ENCODE measurements at regions not wholly inside any gene's neighbourhood (a gene's known extent, or its start where the extent isn't known, plus 50 kb on each side); places are given as distances from the start of the nearest gene placed in this dataset.

DNA sequence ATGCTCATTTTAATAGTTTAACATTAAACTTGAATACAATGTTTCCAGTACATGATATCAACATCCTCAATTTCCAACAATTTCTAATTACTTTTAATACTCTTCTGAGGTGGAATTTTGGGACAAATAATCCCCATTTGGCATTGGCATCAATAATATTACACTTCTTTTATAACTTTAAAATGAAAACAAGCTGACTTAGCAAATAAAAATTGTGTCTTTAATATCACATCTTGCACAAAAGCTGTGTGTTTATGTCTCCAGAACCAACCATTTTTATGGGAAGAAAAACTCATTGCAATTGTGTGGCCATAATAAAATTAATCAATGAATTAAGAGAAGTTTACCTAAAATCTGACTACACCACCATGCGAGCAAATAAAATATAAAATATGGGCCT lies 2552.6 kb downstream of the PCDH7 start:
- no peak for DNase-seq

DNA sequence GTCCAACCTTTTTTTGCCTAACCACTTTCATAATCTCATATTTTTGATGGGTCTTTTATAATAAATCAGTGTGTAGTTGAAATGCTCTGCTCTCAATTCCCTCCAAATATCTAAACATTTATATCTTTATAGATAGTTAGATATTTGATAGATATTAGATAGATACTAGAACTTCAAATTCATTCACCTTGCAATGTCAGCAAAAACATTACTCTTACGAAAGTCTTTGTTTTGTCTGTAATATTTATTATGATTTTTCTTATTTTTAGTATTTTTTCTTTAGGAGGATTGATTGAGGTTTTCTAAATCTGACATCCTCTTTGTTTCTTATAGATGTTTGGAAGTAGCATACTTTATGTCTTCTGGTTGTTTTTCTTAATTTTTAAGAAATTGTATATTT lies 2563.6 kb downstream of the PCDH7 start:
- no peak for DNase-seq

DNA sequence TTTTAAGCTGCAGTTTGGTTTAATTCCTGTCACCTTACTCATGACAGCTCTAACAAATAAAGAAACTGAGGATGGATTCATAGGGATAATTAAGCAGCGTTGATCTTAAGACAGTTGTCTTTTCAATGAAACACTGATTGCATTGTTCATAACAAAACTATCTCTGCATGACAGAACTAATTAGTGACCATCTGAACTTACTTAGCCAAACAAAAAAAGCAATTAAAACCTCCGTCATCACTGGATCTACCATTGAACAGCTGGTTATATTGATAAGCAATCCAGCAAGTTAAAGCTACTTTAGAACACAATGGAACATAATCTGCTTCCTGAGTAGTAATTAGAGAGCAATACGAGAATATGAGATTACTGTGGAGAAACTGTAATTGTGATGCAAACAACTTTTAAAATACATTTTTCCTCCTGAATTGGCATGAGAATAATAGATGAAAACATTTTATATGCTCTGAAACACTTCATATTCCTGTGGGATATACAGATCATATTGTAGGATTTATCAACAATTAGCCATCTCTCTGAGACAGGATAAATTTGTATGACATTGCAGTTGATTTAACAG lies 2576.8 kb downstream of the PCDH7 start:
- no peak for DNase-seq

DNA sequence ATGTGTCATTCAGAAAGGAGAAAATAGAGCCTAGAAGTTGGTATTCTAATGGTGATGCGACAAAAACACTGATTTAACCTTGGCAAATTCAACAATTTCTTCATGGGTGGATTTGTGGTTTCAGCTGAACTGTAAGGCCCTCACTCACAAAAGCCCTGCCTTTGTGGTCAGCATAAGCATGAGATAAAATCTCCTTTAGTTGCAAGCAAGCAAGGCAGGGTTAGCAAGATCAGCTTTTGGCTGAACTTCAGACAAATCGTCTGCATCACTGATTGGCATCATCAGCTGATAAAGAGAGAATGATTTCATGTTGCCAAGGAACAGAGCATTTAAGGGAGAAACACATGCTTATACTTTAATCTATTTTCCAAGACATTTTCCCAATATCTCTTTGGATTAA lies 2582.2 kb downstream of the PCDH7 start:
- no peak for DNase-seq

DNA sequence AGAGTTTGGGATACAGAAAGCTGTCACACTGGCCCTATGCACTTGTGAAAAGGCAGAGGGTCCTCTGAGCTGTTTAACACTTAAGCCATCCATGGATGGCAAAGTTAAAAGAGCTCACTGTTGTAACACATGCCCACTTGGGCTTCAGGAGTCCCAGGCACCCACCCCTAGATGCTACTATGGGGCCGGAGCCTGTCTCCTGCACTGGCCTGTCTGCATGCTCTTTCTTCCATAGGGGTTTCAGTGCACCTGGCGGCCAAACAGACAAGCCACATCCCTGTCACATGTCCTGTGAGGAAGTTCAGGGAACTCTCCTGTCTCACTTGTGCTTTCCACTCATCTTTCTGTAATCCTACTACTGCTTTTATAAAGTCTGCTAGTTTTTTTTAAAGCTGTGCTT lies 2586.0 kb downstream of the PCDH7 start:
- no peak for DNase-seq

DNA sequence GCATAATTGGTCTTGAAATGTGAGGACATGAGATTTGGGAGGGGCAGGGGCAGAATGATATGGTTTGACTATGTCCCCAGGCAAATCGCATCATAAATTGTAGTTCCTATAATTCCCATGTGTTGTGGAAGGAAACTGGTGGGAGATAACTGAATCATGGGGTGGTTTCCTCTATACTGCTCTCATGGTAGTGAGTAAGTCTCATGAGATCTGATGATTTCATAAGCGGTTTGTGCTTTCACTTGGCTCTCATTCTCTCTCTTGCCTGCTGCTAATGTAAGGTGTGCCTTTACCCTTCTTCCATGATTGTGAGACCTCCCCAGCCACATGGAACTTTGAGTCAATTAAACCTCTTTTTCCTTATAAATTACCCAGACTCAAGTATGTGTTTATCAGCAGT lies 2595.9 kb downstream of the PCDH7 start:
- no peak for DNase-seq

DNA sequence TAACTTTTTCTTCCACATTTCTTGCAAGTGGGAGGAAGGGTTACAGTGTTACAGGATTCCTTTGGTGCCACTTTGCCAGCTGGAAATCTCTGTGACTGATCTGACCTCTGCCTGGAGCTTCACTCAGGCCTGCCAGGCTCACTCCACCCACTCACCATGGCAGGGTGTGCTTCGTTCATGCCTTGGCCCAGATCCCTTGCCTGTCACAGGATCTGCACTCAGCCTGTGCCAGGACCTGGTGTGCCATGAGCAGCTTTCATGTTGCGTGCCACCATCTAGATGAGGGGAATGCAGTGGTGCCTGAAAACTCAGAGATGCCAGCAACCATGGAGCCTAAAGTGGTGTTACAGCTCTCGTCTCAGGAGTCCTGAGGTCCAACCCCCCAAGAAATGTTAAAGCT lies 2596.4 kb downstream of the PCDH7 start:
- no peak for DNase-seq

DNA sequence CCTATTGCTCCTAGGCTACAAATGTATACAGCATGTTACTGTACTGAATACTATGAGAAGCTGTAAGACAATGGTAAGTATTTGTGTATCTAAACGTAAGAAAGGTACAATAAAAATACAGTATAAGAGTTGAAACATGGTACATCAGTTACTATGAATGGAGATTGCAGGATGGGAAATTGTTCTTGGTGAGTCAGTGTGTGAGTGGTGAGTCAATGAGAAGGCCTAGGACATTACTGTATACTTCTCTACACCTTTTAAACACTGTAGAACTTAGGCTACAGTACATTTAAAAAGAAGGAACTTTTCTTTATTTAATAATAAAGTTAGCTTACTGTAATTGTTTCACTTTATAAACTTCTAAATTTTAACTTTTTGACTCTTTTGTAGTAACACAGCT lies 2603.2 kb downstream of the PCDH7 start:
- DNase-seq = no peak

DNA sequence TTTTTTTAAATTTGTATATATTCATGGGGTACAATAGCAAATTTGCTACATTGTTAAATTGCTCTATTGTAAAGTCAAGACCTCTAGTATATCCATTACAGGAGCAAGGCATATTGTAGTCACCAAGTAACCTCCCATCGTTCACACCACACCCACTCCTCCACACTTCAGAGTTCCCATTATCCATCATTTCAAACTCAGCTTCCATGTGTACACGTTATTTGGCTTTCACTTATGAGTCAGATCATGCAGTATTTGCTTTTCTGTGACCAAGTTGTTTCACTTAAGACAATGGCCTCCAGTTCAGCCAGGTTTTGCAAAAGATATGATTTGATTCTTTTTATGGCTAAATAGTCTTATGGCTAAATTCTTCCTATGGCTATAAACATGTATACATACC lies 2614.2 kb downstream of the PCDH7 start:
- no peak for DNase-seq

DNA sequence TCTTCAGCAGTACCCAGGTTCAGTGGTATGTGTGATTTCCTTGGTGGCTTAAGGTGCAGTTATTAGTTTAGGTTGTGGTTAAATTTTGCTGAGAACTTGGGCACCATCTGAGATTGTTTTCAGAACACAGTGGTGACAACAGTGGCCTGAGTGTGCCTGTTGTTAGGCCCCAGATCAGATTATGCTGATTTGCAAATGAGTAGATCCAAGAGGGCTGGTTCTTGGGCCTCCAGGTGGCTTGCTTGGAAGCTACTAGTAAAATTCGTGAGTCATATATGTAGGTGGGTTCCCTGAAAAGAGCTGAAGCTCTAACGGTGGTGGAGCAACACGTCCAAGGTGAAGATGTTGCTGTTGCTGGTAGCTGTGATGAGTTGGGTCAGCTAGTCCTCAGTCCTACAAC lies 2619.6 kb downstream of the PCDH7 start:
- DNase-seq = no peak

DNA sequence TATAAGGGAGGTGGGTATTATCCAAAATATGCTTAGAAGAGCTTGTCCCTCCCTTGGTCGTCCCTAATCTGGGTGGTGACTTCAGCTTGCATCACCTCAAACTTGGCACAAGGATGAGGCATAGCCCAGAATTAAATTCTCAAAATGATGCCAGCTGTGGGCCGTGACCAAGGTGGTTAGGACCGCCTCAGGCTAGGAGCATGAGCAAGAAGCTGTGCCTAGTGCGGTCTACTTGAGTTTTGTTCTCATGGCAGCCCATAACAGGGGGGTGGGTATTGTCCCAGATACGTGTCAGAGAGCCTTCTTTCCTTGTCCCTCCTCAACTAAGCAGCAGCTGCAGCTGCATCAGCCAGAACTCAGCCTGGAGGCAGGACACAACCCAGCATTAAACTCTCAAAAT lies 2620.0 kb downstream of the PCDH7 start:
- no peak for DNase-seq

DNA sequence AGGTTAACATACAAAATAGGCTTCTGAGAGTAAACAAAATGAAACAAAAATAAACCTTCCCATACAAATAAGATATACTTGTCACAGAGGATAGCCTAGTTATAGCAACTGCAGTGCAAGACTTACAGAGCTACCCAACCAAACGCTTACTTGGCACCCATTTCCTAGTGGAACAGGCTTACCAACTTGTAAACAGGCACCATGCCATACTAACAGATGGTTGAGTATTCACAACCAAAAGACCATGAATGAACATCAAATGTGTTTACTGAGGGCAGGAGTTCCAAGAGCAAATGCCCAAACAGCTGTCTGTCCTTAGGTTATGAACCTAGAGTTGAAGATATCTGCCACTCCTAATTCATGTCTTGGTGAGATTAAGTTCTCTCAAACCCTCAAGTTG lies 2629.2 kb downstream of the PCDH7 start:
- no peak for DNase-seq

DNA sequence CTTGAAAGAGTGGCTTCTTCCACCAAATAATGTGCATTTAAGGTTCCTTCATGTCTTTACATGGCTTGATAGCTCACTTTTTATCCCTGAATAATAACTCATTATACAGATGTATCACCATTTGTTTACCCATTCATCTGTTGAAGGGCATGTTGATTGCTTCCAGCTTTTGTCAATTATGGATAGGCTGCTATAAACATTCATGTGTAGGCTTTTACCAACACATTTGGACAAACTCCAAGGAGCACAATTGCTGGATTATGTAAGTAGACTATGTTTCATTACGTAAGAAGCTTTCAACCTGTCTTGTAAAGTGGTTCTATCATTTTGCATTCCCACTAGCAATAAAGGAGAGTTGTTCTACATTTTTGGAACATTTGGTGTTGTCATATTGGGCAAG lies 2637.0 kb downstream of the PCDH7 start:
- DNase-seq = no peak

DNA sequence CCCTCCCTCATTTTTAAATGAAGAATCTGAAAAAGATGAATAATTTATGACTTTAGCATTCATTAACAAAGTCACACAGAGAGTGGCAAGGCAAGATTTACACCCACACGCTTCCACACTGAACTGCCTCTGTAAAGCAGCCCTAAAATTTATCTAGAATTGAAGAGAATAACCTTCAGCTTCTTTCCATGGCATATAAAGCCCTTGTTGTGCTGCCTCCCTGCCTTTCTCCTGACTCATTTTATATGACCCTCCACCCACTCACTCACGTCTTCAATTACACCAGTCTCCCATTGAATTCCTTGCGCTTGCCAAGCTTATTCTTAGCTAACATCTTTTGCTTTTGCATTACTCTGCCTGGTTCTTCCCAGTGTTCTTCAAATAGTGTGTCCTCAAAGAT lies 2649.3 kb downstream of the PCDH7 start:
- no peak for DNase-seq

DNA sequence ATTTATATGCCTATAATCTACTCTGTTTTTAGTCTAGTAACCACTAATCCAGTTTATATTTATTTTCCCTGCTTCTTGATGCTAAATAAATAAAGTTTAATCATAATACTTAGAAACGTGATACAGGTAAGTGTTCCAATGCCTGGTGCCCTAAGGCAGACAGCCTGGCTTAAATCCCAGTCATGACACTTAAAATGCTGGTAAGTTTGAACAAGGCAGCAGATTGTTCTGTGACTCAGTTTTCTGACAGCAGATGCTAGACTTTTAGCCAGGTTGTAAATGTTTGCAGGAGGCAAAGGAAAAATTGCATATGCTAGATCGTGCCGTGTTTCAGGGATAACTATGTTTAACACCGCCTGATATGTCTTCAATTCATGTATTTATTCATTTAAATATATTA lies 2661.6 kb downstream of the PCDH7 start:
- DNase-seq = no peak

DNA sequence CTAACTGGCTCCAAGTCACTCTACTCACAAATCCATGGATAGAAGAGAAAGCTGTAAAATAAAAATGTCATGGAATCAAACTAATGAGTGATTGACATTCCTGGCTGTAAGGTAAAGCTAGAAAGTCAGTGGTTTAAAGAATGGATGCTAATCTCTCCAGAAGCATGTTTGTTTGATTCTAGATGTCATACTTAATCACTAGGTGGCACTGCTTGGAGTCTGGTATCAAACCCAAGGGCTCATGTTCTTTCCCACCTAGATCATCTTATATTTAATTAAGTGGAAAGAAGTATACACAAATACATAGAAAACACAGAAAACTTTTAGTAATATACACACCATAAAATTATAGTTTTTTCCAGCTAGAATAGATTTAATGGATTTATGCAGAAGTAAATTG lies 2666.6 kb downstream of the PCDH7 start:
- no peak for DNase-seq

DNA sequence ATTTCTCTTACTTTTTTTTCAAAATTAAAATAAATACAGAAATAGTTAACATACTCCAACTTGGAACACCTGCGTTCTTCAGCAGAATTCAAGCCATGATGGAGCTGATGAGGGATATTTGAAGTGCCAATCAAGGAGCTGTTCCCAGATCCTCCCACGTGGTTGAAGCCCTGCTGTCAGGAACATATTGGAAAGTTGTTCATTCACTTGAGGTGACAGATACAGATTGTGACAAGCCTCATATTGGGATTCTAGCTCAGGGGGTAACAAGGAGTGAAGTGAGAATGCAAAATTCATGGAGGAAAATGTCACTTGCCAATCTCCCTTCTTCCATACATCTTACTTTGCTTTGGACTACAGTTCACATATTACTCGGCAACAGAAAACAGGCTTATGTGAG lies 2670.8 kb downstream of the PCDH7 start:
- DNase-seq = no peak

DNA sequence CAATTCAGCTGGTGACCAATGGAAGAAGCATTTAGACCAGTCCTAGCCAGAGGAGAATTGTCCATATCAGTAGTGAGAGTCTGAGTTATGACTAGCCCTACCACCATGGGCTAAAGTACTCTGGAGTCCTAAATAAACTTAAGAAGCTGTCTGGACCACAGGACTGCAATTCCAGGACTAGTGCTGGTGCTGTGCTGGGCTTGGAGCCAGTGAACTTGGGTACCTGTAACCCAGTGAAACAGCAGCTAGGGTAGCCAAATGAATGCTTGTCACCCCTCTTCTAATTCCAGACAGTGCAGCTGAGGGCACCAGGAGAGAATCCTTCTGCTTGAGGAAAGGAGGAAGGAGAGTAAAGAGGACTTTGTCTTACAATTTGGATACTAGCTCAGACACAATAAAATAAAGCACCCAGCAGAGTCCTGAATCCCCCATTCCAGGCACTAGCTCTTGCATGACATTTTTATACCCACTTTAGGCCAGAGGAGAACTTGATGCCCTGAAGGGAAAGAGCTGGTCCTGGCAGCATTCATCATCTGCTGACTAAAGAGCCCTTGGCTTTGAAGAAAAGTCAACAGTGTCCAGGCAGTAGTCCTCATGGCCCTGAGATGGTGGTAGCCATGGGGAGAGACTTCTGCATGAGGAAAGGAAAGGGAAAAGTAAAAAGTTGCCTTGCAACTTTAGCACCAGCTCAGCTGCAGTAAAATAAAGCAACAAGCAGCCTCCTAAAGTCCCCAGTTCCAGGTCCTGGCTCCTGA lies 2675.7 kb downstream of the PCDH7 start:
- no peak for DNase-seq

DNA sequence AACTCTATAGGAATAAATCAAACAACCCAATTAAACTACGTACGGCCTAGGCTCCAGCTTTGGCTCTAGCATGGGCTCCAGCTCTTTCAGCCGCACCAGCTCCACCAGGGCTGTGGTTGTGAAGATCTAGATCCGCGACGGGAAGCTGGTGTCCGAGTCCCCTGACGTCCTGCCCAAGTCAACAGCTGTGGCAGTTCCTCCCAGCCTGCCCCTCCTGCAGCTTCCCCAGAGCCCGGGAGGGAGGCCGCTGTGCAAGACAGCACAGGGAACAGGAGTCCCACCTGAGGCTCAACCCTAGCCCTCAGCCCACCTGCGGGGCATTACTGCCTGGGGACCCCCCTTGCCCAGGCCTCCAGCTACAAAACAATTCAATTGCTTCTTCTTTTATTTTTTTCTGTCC lies 2680.3 kb downstream of the PCDH7 start:
- no peak for DNase-seq

DNA sequence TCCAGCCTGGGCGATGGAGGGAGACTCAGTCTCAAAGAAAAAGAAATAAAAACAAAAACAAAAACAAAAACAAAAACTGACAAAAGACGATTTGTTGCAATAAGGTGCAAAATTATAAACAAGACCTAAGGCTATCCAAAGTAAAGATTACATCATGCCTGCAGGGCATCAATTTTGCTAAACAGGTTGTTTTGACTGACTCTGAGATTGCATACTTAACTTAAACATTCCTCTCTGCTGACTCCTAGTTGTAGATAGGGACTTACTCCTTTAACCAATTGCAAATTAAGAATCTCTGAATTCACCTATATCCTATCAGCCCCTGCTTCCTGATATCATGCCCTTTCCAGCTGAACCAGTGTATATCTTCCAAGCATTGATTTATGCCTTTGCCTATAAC lies 2687.3 kb downstream of the PCDH7 start:
- DNase-seq = no peak

DNA sequence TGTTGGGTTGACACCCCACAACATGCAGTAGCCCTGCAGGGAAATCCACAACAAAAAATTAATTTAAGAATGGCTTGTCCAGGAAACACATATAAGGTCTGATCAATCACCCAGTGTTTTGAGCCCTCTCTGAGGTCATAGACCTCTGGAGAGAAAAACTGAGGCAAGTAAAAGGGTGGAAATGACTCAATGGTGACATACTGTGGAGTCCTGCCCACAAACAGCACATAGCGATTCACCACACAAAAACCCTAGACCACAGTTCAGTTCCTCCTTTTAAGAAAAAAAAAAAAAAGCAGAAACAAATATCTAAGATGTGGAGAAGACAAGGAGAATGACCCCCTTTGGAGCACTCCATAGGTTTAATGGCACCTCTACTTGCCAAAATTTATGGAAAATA lies 2691.0 kb downstream of the PCDH7 start:
- no peak for DNase-seq

DNA sequence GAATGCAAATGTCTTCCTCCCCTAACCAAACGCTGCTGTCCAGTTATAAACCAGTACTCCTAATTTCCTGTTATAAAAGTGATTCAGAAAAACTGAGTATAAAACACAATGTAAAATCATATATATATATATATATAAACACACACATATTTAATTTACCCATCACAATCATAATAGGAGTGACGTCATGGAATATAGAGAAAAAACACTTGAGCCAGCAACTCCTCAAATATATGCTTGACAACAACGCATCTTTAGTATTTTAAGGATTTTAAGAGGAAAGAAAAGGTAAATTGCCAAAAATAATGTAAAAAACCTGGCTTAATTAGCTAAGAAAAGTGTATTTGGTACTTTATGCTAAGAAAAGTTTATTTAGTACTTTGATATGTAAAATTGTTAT lies 2701.7 kb downstream of the PCDH7 start:
- DNase-seq = no peak

DNA sequence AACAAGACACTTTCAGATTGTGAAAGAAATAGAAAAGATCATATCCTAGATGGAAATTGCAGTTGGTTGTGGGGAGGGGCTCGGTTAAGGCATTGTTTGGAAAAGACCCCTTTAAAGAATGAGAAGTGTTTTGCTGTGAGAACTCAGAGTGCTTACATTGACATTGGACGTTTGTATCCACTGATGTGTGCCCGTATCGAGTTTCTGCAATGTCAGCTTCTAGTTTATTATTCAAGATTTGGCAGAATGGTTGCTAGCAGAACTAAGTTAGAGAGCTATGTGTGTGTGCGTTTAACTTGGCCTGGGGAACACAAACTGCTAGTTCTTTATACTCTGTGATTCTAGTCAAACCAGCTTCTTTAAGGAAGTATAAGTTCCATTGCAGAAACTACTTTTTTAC lies 2702.5 kb downstream of the PCDH7 start:
- DNase-seq = no peak

DNA sequence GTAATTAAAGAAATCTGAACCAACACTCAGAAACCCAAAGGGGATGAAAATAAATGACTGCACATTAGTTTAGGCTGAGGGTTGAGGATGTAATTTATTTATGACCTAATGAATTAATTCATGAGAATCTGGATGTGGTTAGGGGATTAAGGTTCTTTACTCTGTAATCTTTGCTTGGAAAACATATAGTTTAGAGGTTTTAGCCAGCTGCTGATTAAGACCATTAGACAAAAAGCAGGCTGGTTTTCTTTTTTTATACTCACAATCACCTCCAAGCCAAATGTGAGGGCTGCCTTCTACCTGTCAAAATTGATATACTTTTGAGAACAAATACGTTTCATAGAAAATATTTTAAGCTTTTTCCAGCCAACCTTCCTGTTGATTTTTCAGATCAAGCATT lies 2705.8 kb downstream of the PCDH7 start:
- no peak for DNase-seq

DNA sequence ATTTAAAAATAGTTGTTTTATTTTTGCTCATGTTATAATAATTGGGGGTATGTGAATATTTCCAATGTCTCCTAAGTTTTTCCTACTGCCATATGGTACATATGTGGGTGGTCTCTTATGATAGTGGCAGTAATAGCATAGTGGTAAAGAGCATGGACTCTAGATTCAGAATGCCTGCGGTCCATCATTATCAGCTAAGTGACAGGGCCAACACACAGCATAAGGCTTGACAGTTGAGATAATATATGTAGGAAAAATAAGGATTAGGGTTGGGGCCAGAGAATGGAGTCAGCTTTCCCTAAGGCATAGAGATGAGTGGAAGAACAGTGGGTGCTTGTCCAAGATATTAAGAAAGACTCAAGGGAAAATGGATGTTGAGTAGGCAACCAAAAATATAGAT lies 2707.5 kb downstream of the PCDH7 start:
- no peak for DNase-seq
